H9 (cell line): ENCODE measurements at regions not wholly inside any gene's neighbourhood (a gene's known extent, or its start where the extent isn't known, plus 50 kb on each side); places are given as distances from the start of the nearest gene placed in this dataset.

Experiments
- DNase-seq: peaks from one replicate; pipeline ENCODE4 v3.0.0-alpha.2; 2017
- H2AFZ ChIP-seq: one replicate; pipeline ENCODE4 v1.6.1; 2013; ENCODE audit warnings: mild to moderate bottlenecking, low read length, control low read depth, moderate library complexity
- H2AK5ac ChIP-seq: 2 replicates; pipeline ENCODE4 v1.6.1; 2013; ENCODE audit warnings: low read length, control low read depth, mixed read lengths; ENCODE audit not compliant: insufficient read length
- H2BK120ac ChIP-seq: one replicate; pipeline ENCODE4 v1.6.1; 2013; ENCODE audit warnings: low read depth, mild to moderate bottlenecking, low read length, control low read depth, inconsistent platforms; ENCODE audit not compliant: poor library complexity, severe bottlenecking
- H2BK12ac ChIP-seq: 2 replicates; pipeline ENCODE4 v1.6.1; 2013; ENCODE audit warnings: low read length, control low read depth, mixed read lengths, low read depth; ENCODE audit not compliant: insufficient read length
- H2BK15ac ChIP-seq: 2 replicates; pipeline ENCODE4 v1.6.1; 2013; ENCODE audit warnings: low read depth, low read length, control low read depth
- H2BK20ac ChIP-seq: one replicate; pipeline ENCODE4 v1.6.1; 2013; ENCODE audit warnings: low read depth, mild to moderate bottlenecking, low read length, control low read depth, inconsistent platforms; ENCODE audit not compliant: poor library complexity, severe bottlenecking
- H2BK5ac ChIP-seq: 2 replicates; pipeline ENCODE4 v1.6.1; 2013; ENCODE audit warnings: low read length, control low read depth, mixed read lengths; ENCODE audit not compliant: insufficient read length
- H3K14ac ChIP-seq: 2 replicates; pipeline ENCODE4 v1.6.1; 2013; ENCODE audit warnings: low read length, control low read depth; ENCODE audit not compliant: insufficient read depth
- H3K18ac ChIP-seq: 2 replicates; pipeline ENCODE4 v1.6.1; 2013; ENCODE audit warnings: low read depth, mild to moderate bottlenecking, mixed read lengths, low read length, control low read depth; ENCODE audit not compliant: insufficient read length
- H3K23ac ChIP-seq: 2 replicates; pipeline ENCODE4 v1.6.1; 2013; ENCODE audit warnings: low read length, control low read depth, mixed read lengths, low read depth; ENCODE audit not compliant: insufficient read length
- H3K23me2 ChIP-seq: 2 replicates; pipeline ENCODE4 v1.6.1; 2013; ENCODE audit warnings: low read depth, mild to moderate bottlenecking, mixed read lengths, low read length, control low read depth; ENCODE audit not compliant: insufficient read length, poor library complexity, severe bottlenecking
- H3K27ac ChIP-seq: 2 replicates; pipeline ENCODE4 v1.5.1; 2013; ENCODE audit warnings: low read length, control low read depth, mixed read lengths, low read depth; ENCODE audit not compliant: insufficient read length
- H3K27me3 ChIP-seq: 2 replicates; pipeline ENCODE4 v1.6.1; 2013; ENCODE audit warnings: low read length, control low read depth, inconsistent platforms; ENCODE audit not compliant: insufficient read depth
- H3K4ac ChIP-seq: 2 replicates; pipeline ENCODE4 v1.6.1; 2013; ENCODE audit warnings: low read depth, mild to moderate bottlenecking, control low read depth, inconsistent platforms, low read length, moderate library complexity
- H3K4me1 ChIP-seq: 2 replicates; pipeline ENCODE4 v1.6.1; 2013; ENCODE audit warnings: low read length, control low read depth, inconsistent platforms; ENCODE audit not compliant: insufficient read depth
- H3K4me2 ChIP-seq: 2 replicates; pipeline ENCODE4 v1.6.1; 2013; ENCODE audit warnings: low read length, control low read depth, mixed read lengths; ENCODE audit not compliant: insufficient read length, insufficient read depth
- H3K56ac ChIP-seq: 2 replicates; pipeline ENCODE4 v1.6.1; 2013; ENCODE audit warnings: low read depth, mild to moderate bottlenecking, mixed read lengths, low read length, control low read depth; ENCODE audit not compliant: insufficient read length
- H3K79me1 ChIP-seq: 2 replicates; pipeline ENCODE4 v1.6.1; 2013; ENCODE audit warnings: low read depth, mild to moderate bottlenecking, moderate library complexity, low read length, control low read depth, inconsistent platforms; ENCODE audit not compliant: insufficient read depth, poor library complexity, severe bottlenecking
- H3K79me2 ChIP-seq: 2 replicates; pipeline ENCODE4 v1.6.1; 2013; ENCODE audit warnings: low read length, control low read depth, inconsistent platforms; ENCODE audit not compliant: insufficient read depth
- H3K9ac ChIP-seq: 2 replicates; pipeline ENCODE4 v1.6.1; 2013; ENCODE audit warnings: low read length, control low read depth, mixed read lengths; ENCODE audit not compliant: insufficient read length; ENCODE audit errors: extremely low read depth
- H3K9me3 ChIP-seq: one replicate; pipeline ENCODE4 v1.6.1; 2013; ENCODE audit warnings: low read depth, low read length, inconsistent platforms; ENCODE audit not compliant: control insufficient read depth
- H3T11ph ChIP-seq: one replicate; pipeline ENCODE4 v1.6.1; 2013; ENCODE audit warnings: mild to moderate bottlenecking, low read length, control low read depth, inconsistent platforms
- H4K20me1 ChIP-seq: one replicate; pipeline ENCODE4 v1.6.1; 2013; ENCODE audit not compliant: control insufficient read depth, insufficient read length, insufficient read depth
- H4K5ac ChIP-seq: 2 replicates; pipeline ENCODE4 v1.6.1; 2013; ENCODE audit warnings: low read depth, mild to moderate bottlenecking, mixed read lengths, low read length, control low read depth; ENCODE audit not compliant: insufficient read length
- H4K8ac ChIP-seq: replicated peaks from 2 replicates; pipeline ENCODE4 v1.6.1; 2013; ENCODE audit warnings: low read length, control low read depth, mixed read lengths, low read depth; ENCODE audit not compliant: insufficient read length
- H4K91ac ChIP-seq: 2 replicates; pipeline ENCODE4 v1.6.1; 2013; ENCODE audit warnings: low read depth, mild to moderate bottlenecking, moderate library complexity, mixed read lengths, low read length, control low read depth; ENCODE audit not compliant: insufficient read length
- H3K27ac Mint-ChIP-seq, 3 experiments: 2 replicates in 2 of 3; 3 replicates in 1 of 3; pipeline ENCODE4 v1.8.0; 2020 to 2021; ENCODE audit warnings: mixed read lengths in 3 of 3, mild to moderate bottlenecking in 1 of 3, moderate library complexity in 1 of 3
- H3K27me3 Mint-ChIP-seq: 2 replicates; pipeline ENCODE4 v1.8.0; 2021; ENCODE audit warnings: low read depth, mild to moderate bottlenecking, moderate library complexity, mixed read lengths
- H3K36me3 Mint-ChIP-seq, 3 experiments: 2 replicates in 2 of 3; 3 replicates in 1 of 3; pipeline ENCODE4 v1.8.0; 2020 to 2021; ENCODE audit warnings: low read depth in 3 of 3, mixed read lengths in 3 of 3; ENCODE audit not compliant: insufficient read depth in 1 of 3
- H3K4me1 Mint-ChIP-seq, 2 experiments: 2 replicates each; pipeline ENCODE4 v1.8.0; 2020; ENCODE audit warnings: mixed read lengths in 2 of 2
- H3K4me3 Mint-ChIP-seq, 2 experiments: 2 replicates in 1 of 2; 3 replicates in 1 of 2; pipeline ENCODE4 v1.8.0; 2020 to 2021; ENCODE audit warnings: mild to moderate bottlenecking in 2 of 2, mixed read lengths in 2 of 2, moderate library complexity in 1 of 2
- H3K9me3 Mint-ChIP-seq, 2 experiments: 2 replicates in 1 of 2; 3 replicates in 1 of 2; pipeline ENCODE4 v1.8.0; 2020; ENCODE audit warnings: mild to moderate bottlenecking in 2 of 2, mixed read lengths in 2 of 2, moderate library complexity in 1 of 2
- CTCF ChIP-seq: fragments of 200-600 bp; sonication (generic); conservative IDR thresholded peaks from 3 replicates; pipeline ENCODE4 v1.8.0; 2021; ENCODE audit warnings: antibody characterized with exemption, mild to moderate bottlenecking
- WGBS: extraction: QIAGEN DNeasy Blood & Tissue Kit; methylation state at CpG from one replicate; pipeline ENCODE4 v1.1.7; 2013; ENCODE audit warnings: missing lambda C conversion rate, low lambda C conversion rate, mixed read lengths; ENCODE audit not compliant: insufficient read length; ENCODE audit errors: extremely low coverage; 5-methylcytosine and 5-hydroxymethylcytosine counted together

- no peak overlapping the region for H4K5ac ChIP-seq
- no peak overlapping the region for H3T11ph ChIP-seq
- H3K4ac ChIP-seq: no peak overlapping the region
- no peak overlapping the region for H2AFZ ChIP-seq
- H3K79me2 ChIP-seq: no peaks in the 10 kb centered on the region
- no peak for TF ChIP-seq CTCF
- Mint-ChIP-seq H3K27ac (no peak overlapping the region), H3K36me3 (no peaks in the 10 kb centered on the region), H3K4me1 (peaks cover 12 to 14% of the 10 kb centered on the region in 2 experiments), H3K27me3 (no peaks in the 10 kb centered on the region), H3K4me3 (no peak overlapping the region), H3K9me3 (no peaks in the 10 kb centered on the region)
- H3K9me3 ChIP-seq: no peaks in the 10 kb centered on the region
- no peaks in the 10 kb centered on the region for H4K20me1 ChIP-seq
- H3K27ac ChIP-seq: no peak overlapping the region
- H2BK12ac ChIP-seq: no peak overlapping the region
- no peaks in the 10 kb centered on the region for H3K79me1 ChIP-seq
- H2BK120ac ChIP-seq: no peak overlapping the region
- no peaks in the 10 kb centered on the region for H3K27me3 ChIP-seq
- no peak overlapping the region for H3K14ac ChIP-seq
- no peak overlapping the region for H3K9ac ChIP-seq
- no peaks in the 10 kb centered on the region for H3K23me2 ChIP-seq
- no peak for DNase-seq
- H2AK5ac ChIP-seq: no peak overlapping the region
- WGBS: no CpG with 5 or more reads among the region's 2 CpGs
- H3K18ac ChIP-seq: no peak overlapping the region
- no peaks in the 10 kb centered on the region for H3K4me1 ChIP-seq
- no peak overlapping the region for H3K4me2 ChIP-seq
- H2BK5ac ChIP-seq: no peak overlapping the region
- H3K56ac ChIP-seq: no peak overlapping the region
- no peak overlapping the region for H4K91ac ChIP-seq
- H2BK20ac ChIP-seq: no peak overlapping the region
- H2BK15ac ChIP-seq: no peak overlapping the region
- no peak overlapping the region for H3K23ac ChIP-seq
- H4K8ac ChIP-seq: no peak overlapping the region
Observed at GRCh38 chr2:12455661-12456060, 261.1 kb upstream of the TRIB2 start.
